ENCODE measurements at regions not wholly inside any gene's neighbourhood (a gene's known extent, or its start where the extent isn't known, plus 50 kb on each side); places are given as distances from the start of the nearest gene placed in this dataset.

- TF ChIP-seq CTCF (IDR thresholded peaks at IDR 0.05) = no peak
- no peak for TF ChIP-seq POLR2A (IDR thresholded peaks at IDR 0.05)
These were observed 197.7 kb downstream of the USP12 start for GRCh38 chr13:26973946-26974345.

Data from Peyer's patch (tissue), 4 donors.